Heart left ventricle (tissue), 13 donors: ENCODE measurements at regions not wholly inside any gene's neighbourhood (a gene's known extent, or its start where the extent isn't known, plus 50 kb on each side); places are given as distances from the start of the nearest gene placed in this dataset.

Experiments
- POLR2A ChIP-seq, 2 donors: fragments of 450-650 bp; IDR thresholded peaks; one replicate each; pipeline ENCODE4 v1.6.1; 2017; ENCODE audit warnings: antibody characterized with exemption in 2 of 2, mild to moderate bottlenecking in 2 of 2, moderate library complexity in 2 of 2
- TF ChIP-seq, protein P1 (sequence below), 12 donors: fragments of 200-600 bp; sonication (generic) in 4 of 12; IDR thresholded peaks; one replicate each; pipeline versions ENCODE4 v1.5.0 to v1.8.0; 2018 to 2022; ENCODE audit warnings: antibody characterized with exemption in 12 of 12, mild to moderate bottlenecking in 5 of 12
- donor health status: ischemic (EF 13 %, LVEDD 7.1; RV severe dilation, severe dysfunction).
- donor health status: DM: no; HTN: yes; CAD: no.
- donor health status: DM: no; HTN: no; CAD: no.
- donor health status: ischemic (EF 25% LVEDD 6.9; RV normal size, moderate dysfunction).
- donor health status: ischemic (EF 25% LVEDD 5.7; RV mildly dilated, moderate dysfunction).
- donor health status: ischemic (EF 35%, LVEDD 5.7; RV mildly dilated, moderate dysfunction).
- donor health status: nonischemic (EF 11% LVEDD 7.7; RV severe dilation, severe dysfunction).
- donor health status: DM: yes; HTN: yes; CAD: no.
- donor health status: PGD.
- donor health status: ischemic (EF 29% LVEDD 5.4; RV normal size, mild dysfunction).
- donor health status: nonischemic (EF 23%, LVEDD 6.1; RV moderate dilation, normal function).

- no peak for TF ChIP-seq POLR2A (IDR thresholded peaks at IDR 0.05)
- TF ChIP-seq, protein P1, sequence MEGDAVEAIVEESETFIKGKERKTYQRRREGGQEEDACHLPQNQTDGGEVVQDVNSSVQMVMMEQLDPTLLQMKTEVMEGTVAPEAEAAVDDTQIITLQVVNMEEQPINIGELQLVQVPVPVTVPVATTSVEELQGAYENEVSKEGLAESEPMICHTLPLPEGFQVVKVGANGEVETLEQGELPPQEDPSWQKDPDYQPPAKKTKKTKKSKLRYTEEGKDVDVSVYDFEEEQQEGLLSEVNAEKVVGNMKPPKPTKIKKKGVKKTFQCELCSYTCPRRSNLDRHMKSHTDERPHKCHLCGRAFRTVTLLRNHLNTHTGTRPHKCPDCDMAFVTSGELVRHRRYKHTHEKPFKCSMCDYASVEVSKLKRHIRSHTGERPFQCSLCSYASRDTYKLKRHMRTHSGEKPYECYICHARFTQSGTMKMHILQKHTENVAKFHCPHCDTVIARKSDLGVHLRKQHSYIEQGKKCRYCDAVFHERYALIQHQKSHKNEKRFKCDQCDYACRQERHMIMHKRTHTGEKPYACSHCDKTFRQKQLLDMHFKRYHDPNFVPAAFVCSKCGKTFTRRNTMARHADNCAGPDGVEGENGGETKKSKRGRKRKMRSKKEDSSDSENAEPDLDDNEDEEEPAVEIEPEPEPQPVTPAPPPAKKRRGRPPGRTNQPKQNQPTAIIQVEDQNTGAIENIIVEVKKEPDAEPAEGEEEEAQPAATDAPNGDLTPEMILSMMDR (IDR thresholded peaks at IDR 0.05), result no peak
These were observed 105.3 kb upstream of the SMC2 start for GRCh38 chr9:103988821-103989220.
